Dermis blood vessel endothelial cell (primary cell): ENCODE measurements at regions not wholly inside any gene's neighbourhood (a gene's known extent, or its start where the extent isn't known, plus 50 kb on each side); places are given as distances from the start of the nearest gene placed in this dataset.

Experiments
- DNase-seq: peaks from one replicate; pipeline ENCODE4 v3.0.0; 2010

DNA sequence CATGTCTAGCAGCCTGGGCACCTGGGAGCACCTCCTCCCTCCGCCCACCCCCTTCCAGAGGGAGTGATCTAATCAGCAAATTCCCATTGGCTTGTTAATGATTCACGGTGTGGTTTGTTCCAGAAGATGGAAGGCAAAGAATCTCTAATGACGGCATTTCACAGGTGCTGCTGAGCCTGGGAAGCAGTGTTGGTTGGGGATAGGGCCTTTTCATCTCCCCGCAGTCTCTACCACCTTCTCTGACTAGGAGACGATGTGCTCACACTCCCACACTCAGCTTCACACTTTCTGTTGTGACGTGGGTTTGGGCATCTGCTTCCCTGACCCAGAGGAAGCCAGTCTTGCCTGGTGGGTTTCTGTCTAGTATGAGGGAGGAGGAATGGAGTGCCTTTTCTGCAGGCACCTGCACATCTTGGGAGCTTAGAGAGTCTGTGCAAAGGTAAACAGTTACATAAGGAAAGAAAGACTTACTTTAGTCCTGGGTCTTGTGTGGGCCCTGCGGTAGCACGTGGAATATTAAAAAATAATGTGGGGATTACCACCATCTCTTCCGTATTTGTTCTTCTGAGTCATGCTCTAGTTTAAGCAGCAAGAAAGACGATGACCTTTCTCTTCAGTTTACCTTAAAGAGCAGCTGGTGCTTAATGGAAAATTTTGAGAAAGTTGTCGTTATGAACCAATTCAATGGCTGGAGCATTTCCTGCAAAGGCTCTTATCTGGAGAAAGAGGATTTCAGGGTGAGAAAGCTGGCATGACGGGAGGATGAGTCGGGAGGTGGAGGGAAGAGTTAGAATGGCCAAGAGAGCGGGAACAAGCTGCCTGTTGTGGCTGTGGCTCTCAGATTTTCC, 70.6 kb upstream of the ARHGAP5 start:
- no peak for DNase-seq

DNA sequence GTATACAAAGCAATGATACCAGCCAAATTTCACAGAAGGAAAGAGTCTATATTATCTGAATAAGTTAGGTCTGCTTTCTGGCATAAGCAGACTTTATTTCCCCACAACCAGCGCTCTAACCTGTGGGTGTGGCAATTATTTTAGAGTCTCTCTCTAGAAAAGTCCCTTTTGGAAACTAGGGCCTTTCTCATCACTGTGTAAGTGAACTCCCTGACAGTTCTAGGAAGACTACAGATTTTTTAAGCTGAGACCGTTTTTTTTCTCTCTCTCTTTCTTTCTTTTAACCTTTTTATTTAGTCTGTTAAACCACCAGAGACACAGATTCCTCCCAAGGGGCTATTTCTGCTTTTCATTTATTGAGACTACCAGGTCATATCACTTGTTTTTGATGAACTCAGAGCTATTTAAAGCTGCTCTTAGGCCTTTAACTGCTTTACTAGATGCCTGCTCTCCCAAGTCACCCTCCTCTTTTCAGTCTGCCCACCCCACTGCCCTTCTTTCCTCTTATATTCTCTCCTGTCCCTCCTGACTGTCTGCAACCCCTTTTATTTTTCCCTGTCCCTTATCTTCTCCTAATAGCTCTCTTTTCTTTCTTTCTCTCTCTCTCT, 69.2 kb upstream of the ARHGAP5 start:
- no peak for DNase-seq

DNA sequence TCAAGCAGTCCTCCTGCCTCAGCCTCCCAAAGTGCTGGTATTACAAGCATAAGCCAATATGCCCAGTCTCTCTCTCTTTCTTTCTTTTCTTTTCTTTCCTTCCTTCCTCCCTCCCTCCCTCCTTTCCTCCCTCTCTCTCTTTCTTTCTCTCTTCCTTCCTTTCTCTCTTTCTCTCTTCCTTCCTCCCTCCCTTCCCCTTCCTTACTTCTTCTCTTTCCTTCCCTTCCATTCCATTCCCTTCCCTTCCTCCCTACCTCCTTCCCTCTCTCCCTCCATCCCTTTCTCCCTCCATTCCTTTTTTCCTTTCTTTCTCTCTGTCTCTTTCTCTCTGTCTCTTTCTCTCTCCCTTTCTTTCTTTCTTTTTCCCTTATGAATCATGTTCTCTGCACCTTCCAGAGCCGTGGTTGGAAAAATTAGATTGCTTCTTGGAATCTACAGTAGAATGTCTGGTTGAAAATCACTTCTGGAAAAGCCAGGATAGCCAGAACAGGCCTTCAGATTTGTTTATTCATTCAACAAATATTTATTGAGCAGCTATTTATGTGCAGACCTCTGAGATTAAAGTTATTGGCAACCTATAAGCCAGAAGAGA, 68.4 kb upstream of the ARHGAP5 start:
- DNase-seq: no peak

DNA sequence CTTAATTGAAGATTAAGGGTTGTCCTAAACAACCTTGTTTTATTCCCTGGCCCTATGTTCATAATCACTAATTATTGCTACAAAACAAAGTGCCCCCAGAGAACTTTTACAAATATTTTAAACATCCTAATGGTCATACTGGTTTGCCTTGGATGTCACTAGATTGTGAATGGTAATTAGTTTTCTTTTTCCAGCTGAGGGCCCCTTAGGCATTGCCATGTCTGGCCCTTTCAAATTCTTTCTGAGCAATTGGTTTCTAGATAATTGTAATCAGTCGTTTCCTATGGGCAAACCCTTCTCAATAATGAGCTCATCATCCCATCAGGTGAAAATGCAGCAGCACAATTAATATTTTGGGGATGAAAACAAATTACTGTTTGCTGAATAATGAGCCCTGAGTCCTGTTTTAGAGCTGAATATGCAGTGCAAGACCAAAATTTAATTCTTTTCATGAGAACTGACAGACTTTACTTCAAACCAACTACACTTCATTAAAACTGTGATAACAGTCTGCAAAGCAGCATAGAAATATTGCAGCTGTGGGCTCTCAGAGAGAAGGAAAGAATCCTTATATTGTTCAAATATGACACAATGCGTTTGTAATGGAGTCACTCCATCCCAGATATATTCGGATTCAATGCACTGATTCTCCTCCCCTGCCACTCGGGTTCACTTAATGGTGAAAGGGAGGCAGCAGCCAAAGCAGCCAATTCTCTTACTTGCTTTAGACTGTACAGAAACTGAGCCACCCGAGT, 67.7 kb upstream of the ARHGAP5 start:
- no peak for DNase-seq

DNA sequence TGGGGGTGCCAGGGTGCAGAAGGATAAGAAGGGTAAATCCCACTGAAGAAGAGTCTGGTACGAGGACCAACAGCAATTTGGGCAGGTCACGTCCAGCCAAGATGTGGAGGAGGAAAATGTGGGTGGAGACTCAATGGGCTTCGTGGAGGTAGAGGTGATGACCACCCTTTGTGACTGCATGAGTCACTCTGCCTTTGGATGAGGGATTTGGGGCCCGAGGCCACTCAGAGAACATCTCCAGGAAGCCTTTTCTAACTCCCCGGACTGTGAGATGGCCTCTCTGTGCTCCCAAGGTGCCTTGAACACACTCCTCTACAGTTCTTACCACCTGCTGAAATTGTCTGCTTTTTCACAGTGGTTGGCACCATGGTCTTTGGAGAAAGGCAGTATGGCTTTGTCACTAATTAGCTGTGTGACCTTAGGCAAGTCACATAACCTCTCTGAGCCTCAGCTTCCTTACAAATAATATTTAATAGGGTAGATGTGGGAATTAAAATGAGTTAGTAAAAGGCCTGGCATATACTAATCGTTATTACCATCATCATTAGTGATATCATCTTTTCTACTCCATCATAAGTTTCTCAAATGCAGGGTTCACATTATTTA, 67.0 kb upstream of the ARHGAP5 start:
- no peak for DNase-seq

DNA sequence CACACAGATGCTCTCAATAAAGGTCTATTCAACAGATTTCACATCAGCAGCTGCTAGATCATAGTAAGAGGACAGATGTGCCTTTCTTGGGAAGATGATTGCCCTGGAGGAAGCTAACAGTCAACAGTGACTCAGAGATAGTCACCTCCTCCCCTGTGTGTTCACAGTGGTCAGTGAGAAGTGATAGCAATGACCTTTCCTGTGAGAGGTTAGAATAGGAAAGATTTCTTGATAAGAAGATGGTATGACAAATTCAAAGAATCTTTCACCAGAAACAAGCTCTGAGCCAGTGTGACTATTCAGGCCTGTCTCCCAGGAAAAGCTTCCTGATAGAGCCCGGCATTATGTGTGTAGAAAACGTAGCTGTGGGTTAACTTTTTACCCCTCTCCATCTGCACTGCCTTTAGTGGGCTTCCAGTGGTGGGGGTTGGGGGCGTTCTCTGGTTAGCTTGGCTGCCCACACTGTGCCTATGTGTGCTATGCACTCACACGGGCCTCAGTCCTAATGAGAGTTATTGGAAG, 66.4 kb upstream of the ARHGAP5 start:
- DNase-seq: peak; percentile 41

DNA sequence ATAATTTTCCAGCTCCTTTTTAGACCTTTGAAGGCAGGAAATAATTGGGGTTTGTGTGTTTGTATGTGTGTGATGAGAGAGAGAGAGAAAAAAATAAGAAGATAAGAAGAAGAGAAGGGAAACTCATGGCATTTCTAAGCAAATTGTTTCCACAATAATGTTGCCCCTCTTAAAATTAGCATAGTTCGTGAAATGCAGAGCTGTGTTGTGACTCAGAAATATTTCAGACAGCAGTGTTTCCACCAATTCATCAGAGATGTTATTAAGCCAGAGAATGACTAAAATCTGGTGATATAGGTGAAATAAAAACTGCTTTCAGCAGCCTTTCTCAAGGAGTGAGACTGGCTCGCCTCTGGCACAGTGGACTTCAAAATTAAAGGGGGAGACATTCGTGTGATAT, 65.9 kb upstream of the ARHGAP5 start:
- DNase-seq: no peak

DNA sequence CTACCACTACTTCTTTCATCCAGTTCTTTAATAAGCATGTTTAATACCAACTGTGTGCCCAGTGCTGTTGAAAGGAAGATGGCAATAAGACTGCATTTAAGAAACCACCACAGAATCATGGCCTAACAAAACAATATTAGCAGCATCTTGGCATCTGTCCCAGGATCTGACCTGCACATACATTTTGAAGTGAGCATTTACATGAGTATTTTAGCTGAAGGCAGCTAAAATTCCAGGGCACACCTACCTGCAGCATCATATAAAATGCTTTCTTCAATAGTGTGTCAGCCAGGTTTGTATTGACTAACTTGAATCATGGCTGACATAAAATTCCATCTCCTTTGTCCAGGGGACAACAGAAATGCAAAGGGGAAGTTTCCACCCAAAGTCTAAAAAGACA, 65.0 kb upstream of the ARHGAP5 start:
- peak; percentile 13 for DNase-seq

DNA sequence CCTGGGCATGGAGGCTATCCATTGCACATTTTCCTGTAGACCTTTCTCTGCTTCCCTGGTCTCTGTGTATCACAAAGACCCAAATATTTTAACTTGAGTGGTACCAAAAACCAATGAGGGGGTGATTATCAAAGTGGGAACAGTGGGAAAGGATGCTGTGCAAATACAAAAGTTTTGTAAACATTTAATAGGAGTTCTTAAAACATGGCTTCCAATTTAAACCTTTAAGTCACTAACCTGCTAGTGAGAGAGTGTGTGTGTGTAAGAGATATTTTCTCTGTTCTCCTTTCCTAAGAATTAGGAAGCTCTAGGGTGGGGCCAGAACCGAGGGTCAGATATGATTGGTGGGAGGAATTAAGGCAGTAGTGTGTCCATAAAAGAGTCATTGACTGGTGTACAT, 64.5 kb upstream of the ARHGAP5 start:
- DNase-seq: no peak

DNA sequence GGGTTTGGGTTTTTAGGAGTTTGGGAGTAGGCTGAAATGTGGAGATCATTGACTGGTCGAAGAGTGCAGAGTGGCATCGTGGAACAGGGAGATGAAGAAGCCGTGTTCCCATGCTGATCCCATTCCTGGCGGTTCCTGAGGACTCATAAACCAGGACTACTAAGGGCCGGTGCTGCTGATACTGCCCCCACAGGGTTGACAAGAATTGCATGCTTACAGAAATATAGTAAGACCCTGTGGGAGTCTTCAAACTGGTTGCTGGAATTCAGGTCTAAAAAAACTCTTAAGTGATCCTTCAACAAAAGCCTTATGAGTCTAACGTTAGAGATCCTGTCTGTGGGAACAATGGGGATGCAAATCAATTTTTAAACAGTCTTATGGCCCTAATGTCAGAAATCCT, 64.0 kb upstream of the ARHGAP5 start:
- no peak for DNase-seq

DNA sequence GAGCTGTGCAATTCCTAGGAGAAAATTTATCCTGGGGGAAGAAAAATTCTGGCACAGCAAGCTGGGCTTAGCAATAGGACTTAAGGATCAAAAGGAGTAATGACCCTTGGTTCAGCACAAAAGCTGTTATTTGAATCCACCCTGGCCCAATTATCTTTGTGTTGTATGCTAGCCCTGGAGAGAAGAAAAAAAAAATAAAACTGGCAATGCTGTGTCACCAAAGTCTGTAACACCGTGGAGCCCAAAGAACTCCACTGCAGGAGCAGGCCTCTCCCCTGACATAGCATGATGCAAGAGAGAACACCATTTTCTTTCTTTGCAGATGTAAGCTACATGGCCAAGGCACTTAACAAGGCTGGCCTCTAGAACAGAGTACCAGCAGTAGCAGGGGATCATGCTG, 63.0 kb upstream of the ARHGAP5 start:
- DNase-seq: no peak

DNA sequence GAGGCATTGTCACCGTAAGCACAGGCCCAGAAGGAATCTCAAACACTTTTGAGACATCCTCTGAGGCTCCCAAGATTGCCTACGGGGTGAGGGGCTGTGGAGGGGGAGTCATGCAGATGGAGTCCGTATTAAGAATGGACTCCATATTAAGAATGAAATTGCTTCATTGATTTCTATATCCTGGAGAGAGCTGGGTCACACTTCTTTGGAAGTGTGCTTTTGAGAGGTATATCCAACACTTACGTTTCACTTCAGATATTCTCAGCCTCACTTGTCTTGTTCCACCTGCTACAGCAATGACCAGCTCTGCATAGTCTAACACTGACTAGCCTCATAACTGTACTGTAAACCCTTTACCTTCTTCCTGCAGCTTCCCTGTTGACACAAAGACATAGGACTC, 62.6 kb upstream of the ARHGAP5 start:
- DNase-seq: no peak

DNA sequence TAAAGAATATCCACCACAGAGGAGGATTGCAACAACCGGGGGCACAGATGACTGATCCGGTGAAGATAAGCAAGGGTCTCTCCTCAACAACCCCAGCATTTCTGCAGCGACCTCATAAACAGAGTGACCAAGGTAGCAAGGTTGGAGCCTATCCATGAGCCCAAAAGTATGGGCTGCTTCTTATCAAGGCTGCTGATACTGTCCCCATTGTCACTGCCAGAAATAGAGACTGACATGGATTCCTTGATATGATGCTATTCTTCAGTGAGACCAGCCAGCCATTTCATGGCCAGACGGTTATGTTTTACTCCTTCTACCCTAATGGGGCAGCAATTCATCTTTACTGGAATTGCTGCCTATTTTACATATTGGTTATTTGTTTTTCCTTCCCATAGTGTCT, 61.9 kb upstream of the ARHGAP5 start:
- DNase-seq: no peak

DNA sequence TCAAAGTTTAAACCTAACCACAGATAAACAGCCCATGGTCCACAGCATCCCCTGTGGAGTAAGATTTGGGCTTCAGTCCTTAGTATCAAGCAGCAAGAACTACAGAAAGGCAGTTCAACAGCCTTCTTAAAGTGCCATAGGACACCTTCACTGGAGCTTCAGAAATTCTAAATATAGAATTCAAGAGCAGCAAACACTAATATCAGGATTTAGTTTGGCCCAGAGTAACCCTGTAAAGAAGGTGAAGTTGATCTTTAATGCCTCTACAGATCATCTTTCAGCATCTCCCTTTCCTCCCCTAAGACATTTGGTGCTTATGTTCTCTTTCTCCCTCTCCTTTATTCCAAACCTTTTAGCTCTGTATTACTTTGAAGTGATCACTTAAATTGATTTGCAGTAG, 59.5 kb upstream of the ARHGAP5 start:
- DNase-seq: no peak

DNA sequence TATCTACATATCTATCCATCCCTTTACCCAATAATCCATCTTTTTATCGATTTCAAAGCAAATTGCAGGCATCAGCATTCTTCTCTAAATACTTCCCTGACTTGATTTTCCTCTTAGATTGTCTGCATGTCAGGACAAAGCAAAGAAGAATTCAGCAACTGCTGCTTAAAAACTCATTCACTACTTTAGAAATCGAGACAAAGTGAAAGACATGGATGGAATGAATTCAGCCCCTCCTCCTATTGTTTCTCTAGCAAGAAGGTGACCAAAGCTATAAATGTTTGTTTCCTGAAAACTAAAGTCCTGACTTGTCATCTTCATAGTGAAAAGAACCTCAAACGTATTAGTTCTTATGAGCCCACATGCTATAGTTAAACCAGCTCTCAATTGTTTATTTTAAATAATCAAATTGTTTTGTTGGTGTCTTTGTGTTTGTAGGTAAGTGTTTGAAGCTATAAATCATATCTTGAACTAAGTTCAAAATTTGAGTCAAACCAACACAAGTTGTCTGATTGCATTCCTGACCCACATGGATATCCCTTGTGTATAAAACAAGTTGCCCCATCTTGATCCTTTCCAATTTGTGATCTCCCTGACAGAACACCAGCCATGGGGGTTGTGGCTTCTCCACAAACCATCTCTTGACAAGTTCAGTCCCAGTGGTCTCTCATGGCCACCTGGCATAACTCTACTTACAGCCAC, 58.6 kb upstream of the ARHGAP5 start:
- DNase-seq: no peak

DNA sequence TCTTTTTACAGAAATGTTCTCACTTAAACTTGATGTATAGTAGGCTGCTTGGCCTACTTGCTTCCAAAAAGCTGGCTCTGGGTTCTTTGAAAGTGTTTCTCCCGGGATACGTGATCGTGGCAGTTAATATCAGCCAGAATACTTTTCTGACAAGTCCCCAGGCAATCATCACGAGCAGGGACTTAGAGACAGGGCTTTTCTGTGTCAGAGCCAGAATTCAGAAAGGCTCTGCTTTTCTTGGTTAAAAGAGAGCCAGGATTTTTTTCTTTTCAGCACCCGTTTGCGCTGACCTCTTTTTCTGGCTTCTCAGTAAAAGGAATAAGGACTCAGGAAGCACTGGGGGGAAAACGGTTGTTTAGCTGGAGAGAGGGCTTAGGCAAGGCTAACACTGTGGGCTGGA, 57.8 kb upstream of the ARHGAP5 start:
- no peak for DNase-seq

DNA sequence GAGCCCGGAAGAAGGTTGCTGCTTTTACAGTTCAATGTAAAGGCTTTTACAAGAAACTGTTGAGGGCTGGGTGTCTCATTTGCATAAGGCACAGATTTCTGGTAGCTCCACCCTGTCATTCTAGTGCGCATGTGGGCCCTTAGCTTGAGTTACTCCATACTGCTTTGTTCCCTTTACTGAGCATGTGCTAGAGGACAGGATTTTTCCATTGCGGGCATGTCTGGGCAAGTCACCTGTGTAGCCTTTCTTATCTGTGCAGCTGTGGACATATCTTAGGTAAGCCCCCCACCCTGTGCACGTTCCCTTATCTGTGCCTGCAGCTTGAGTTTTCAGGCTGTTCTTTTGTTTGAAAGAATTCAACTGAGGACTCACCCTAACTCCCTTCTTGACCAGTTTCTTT, 56.2 kb upstream of the ARHGAP5 start:
- no peak for DNase-seq

DNA sequence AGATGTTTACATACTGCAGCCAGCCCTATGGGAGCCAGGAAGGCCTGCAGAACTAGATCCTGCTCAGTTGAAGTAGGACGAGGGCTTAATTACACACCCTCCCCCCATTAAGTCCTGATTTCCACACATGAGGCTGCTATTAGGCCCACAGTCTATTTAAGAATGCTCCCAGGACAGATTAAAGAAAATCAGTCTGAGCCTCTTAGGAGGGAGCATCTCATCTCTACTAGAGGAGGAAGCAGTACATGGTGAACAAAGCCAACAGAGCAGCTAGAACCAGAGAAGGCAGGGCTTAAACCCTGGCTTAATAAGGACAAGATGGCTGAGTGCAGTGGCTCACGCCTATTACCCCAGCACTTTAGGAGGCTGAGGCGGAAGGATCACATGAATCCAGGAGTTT, 55.8 kb upstream of the ARHGAP5 start:
- no peak for DNase-seq

DNA sequence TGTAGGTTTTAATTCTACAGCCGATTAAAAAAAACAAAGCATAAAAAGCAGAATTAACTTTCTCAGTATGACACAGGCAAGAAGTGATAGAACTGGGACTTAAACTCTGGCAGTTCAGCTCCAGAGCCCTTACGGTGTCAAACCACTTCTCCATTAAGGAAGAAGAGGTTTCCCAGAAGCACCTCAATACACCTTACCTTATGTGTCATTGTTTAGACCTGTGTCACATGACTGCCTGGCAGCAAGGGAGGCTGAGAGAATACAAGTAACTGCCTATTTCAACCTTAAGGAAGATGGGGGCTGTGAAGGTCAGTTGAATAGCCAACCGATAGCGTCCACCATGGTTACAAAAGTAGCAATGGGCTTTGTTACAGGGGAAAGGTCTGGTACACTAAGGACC, 54.6 kb upstream of the ARHGAP5 start:
- no peak for DNase-seq

DNA sequence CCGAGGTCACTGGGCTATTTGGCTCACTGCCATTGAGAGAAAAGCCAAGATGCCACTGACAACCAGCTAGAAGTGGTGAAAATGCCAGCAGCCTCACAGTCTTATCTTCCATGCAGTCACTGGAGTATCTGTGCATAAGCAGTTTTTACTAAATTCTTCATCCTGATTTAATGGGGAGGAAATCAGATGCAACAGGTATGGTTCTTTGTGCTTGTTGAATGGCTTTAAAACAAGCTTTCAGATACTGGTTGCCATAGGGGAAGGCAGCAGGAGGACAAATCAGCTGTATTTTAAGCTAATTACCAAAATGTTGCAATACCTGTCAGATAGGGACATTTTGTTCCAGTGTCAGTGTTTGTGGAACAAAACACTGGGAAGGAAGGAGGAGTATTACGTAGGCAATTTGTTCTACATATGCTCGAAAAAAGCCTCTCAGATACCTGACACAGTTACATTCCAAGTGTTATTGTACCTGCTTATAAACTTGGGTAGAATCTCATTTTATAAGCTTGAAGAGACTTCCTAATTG, 54.1 kb upstream of the ARHGAP5 start:
- no peak for DNase-seq

DNA sequence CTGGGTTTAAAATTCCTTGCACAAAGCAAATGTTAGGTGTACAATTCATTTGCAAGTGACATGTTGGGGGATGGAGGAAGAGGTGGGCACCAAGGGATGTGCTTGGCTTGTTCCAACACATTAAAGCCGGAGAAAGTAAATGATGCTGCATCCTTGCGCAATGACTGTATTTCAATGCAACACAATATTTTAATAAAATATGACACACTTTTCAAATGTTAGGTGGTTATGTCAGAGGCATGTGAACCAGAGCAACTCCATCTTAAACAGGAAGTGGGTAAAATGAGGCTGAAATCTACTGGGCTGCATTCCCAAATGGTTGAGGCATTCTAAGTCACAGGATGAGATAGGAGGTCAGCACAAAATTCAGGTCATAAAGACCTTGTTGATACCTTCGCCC, 53.6 kb upstream of the ARHGAP5 start:
- DNase-seq: no peak
